SK-N-SH (cell line): ENCODE measurements at regions not wholly inside any gene's neighbourhood (a gene's known extent, or its start where the extent isn't known, plus 50 kb on each side); places are given as distances from the start of the nearest gene placed in this dataset.

Source experiments
- EZH2phosphoT487 ChIP-seq: fragments of 200-600 bp; sonication (generic); IDR thresholded peaks from 2 replicates; pipeline ENCODE4 v1.6.1; 2017; ENCODE audit warnings: low read depth, mixed run types, mild to moderate bottlenecking, antibody characterized with exemption, moderate library complexity, borderline replicate concordance
- NRF1 ChIP-seq: IDR thresholded peaks from 2 replicates; pipeline ENCODE4 v1.6.1; 2012; ENCODE audit warnings: low read depth, mild to moderate bottlenecking, low read length
- POLR2AphosphoS5 ChIP-seq: IDR thresholded peaks from 2 replicates; pipeline ENCODE4 v1.6.1; 2012; ENCODE audit warnings: low read depth, low read length
- RAD21 ChIP-seq: IDR thresholded peaks from 2 replicates; pipeline ENCODE4 v1.6.1; 2012; ENCODE audit warnings: mild to moderate bottlenecking, low read length
- TF ChIP-seq, protein P1 (sequence below): IDR thresholded peaks from 2 replicates; pipeline ENCODE4 v1.4.0; 2012; ENCODE audit warnings: low read depth
- TF ChIP-seq, protein P2 (sequence below): fragments of 200-600 bp; sonication (generic); IDR thresholded peaks from 2 replicates; pipeline ENCODE4 v1.6.1; 2017; ENCODE audit warnings: antibody characterized with exemption, mild to moderate bottlenecking, moderate library complexity
- TF ChIP-seq, protein P3 (sequence below): IDR thresholded peaks from 2 replicates; pipeline ENCODE4 v1.6.1; 2012; ENCODE audit warnings: mild to moderate bottlenecking, low read depth, low read length, moderate library complexity

DNA sequence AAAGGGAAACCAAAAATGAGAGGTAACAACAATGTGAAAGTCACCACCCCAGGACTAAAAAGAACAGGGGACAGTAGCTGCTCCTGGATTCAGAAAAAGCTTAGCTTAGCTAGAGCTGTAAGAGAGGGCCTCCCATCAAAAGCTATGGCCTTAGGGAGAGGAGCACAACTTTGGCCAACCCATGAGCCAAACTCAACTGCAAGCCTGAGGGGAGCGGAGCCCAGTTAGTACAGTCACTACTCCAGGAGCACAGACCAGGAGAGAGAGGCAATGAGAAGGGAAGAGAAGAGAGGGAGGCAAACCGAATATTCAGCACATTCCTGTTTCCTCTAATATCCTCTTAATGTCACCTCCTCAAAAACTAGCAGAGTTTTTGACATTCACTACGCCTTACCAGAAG, 917.1 kb upstream of the INTU start:
- TF ChIP-seq, protein P1, sequence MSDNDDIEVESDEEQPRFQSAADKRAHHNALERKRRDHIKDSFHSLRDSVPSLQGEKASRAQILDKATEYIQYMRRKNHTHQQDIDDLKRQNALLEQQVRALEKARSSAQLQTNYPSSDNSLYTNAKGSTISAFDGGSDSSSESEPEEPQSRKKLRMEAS = no peak
- TF ChIP-seq, protein P2, sequence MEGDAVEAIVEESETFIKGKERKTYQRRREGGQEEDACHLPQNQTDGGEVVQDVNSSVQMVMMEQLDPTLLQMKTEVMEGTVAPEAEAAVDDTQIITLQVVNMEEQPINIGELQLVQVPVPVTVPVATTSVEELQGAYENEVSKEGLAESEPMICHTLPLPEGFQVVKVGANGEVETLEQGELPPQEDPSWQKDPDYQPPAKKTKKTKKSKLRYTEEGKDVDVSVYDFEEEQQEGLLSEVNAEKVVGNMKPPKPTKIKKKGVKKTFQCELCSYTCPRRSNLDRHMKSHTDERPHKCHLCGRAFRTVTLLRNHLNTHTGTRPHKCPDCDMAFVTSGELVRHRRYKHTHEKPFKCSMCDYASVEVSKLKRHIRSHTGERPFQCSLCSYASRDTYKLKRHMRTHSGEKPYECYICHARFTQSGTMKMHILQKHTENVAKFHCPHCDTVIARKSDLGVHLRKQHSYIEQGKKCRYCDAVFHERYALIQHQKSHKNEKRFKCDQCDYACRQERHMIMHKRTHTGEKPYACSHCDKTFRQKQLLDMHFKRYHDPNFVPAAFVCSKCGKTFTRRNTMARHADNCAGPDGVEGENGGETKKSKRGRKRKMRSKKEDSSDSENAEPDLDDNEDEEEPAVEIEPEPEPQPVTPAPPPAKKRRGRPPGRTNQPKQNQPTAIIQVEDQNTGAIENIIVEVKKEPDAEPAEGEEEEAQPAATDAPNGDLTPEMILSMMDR = no peak
- TF ChIP-seq, protein P3, sequence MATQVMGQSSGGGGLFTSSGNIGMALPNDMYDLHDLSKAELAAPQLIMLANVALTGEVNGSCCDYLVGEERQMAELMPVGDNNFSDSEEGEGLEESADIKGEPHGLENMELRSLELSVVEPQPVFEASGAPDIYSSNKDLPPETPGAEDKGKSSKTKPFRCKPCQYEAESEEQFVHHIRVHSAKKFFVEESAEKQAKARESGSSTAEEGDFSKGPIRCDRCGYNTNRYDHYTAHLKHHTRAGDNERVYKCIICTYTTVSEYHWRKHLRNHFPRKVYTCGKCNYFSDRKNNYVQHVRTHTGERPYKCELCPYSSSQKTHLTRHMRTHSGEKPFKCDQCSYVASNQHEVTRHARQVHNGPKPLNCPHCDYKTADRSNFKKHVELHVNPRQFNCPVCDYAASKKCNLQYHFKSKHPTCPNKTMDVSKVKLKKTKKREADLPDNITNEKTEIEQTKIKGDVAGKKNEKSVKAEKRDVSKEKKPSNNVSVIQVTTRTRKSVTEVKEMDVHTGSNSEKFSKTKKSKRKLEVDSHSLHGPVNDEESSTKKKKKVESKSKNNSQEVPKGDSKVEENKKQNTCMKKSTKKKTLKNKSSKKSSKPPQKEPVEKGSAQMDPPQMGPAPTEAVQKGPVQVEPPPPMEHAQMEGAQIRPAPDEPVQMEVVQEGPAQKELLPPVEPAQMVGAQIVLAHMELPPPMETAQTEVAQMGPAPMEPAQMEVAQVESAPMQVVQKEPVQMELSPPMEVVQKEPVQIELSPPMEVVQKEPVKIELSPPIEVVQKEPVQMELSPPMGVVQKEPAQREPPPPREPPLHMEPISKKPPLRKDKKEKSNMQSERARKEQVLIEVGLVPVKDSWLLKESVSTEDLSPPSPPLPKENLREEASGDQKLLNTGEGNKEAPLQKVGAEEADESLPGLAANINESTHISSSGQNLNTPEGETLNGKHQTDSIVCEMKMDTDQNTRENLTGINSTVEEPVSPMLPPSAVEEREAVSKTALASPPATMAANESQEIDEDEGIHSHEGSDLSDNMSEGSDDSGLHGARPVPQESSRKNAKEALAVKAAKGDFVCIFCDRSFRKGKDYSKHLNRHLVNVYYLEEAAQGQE = no peak
- no peak for TF ChIP-seq NRF1
- TF ChIP-seq EZH2phosphoT487 = no peak
- TF ChIP-seq POLR2AphosphoS5 = no peak
- no peak for TF ChIP-seq RAD21
